Ishikawa (cell line): ENCODE measurements at regions not wholly inside any gene's neighbourhood (a gene's known extent, or its start where the extent isn't known, plus 50 kb on each side); places are given as distances from the start of the nearest gene placed in this dataset.

Experiments used
- EP300 ChIP-seq: IDR thresholded peaks from 2 replicates; pipeline ENCODE4 v1.6.1; 2012; ENCODE audit warnings: borderline replicate concordance
- FOXM1 ChIP-seq: IDR thresholded peaks from 2 replicates; pipeline ENCODE4 v1.6.1; 2012; ENCODE audit warnings: low read depth, borderline replicate concordance
- NFIC ChIP-seq: IDR thresholded peaks from 2 replicates; pipeline ENCODE4 v1.6.1; 2012
- TAF1 ChIP-seq: IDR thresholded peaks from 2 replicates; pipeline ENCODE4 v1.6.1; 2012; ENCODE audit warnings: low read depth, mild to moderate bottlenecking

DNA sequence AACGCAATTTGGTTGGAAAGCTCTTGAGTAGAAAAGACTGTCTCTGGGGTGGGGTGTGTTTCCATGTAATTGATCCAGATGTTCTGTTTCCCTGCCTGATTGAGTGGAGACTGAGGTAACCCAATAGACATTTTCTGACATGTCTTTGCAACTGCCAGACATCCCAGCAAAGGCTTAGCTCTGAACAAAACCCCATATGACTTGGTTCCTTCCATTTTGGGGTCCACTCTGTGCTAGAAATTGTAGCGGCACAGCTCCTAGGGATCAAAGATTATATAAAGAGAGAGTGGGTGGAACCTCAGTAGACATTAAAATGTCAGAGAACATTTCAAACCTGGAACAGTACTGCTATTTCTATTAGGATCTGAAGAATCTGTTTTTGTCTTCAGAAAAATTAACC lies 189.3 kb downstream of the EDN1 start:
- TF ChIP-seq NFIC = no peak
- no peak for TF ChIP-seq FOXM1
- TF ChIP-seq TAF1 = no peak
- no peak for TF ChIP-seq EP300
